Upper lobe of left lung (tissue), 6 donors: ENCODE measurements at regions not wholly inside any gene's neighbourhood (a gene's known extent, or its start where the extent isn't known, plus 50 kb on each side); places are given as distances from the start of the nearest gene placed in this dataset.
A peak's percentile ranks its signal among the peaks of the same experiment; 100 is the strongest.

Experiments
- ATAC-seq, 2 donors: fragments of 200-7000 bp; cut with Tn5 transposase; one replicate each; pipeline ENCODE4 v1.9.1; 2022; ENCODE audit warnings: mild to moderate bottlenecking in 2 of 2, moderate library complexity in 2 of 2; ENCODE audit not compliant: low FRiP score in 2 of 2
- DNase-seq, 2 donors: peaks; one replicate each; pipeline ENCODE4 v3.0.0-alpha.2; 2019 to 2020
- H3K27ac ChIP-seq, 4 donors: fragments of 200-600 bp; sonication (generic); one replicate each; pipeline ENCODE4 v1.5.1; 2016 to 2019
- H3K27me3 ChIP-seq, 4 donors: fragments of 200-600 bp; sonication (generic); one replicate each; pipeline ENCODE4 v1.5.1; 2017 to 2019
- H3K36me3 ChIP-seq, 4 donors: fragments of 200-600 bp; sonication (generic); one replicate each; pipeline ENCODE4 v1.5.1; 2016 to 2019
- H3K4me1 ChIP-seq, 4 donors: fragments of 200-600 bp; sonication (generic); one replicate each; pipeline ENCODE4 v1.5.1; 2018 to 2019
- H3K4me3 ChIP-seq, 4 donors: fragments of 200-600 bp; sonication (generic); one replicate each; pipeline ENCODE4 v1.5.1; 2017 to 2019; ENCODE audit warnings: mild to moderate bottlenecking in 2 of 4, moderate library complexity in 1 of 4
- H3K9me3 ChIP-seq, 4 donors: fragments of 200-600 bp; sonication (generic); one replicate each; pipeline ENCODE4 v1.5.1; 2018 to 2019
- EP300 ChIP-seq, 4 donors: sonication (generic); formaldehyde crosslinking; IDR thresholded peaks; one replicate each; pipeline ENCODE4 v1.5.1; 2017; ENCODE audit warnings: antibody characterized with exemption in 4 of 4, control low read depth in 2 of 4
- POLR2A ChIP-seq, 4 donors: fragments of 450-650 bp; IDR thresholded peaks; one replicate each; pipeline ENCODE4 v1.5.1; 2016 to 2017; ENCODE audit warnings: antibody characterized with exemption in 4 of 4, mild to moderate bottlenecking in 2 of 4
- POLR2AphosphoS5 ChIP-seq, 2 donors: sonication (generic); formaldehyde crosslinking; IDR thresholded peaks; one replicate each; pipeline ENCODE4 v1.5.1; 2017; ENCODE audit warnings: antibody characterized with exemption in 2 of 2
- WGBS, 2 donors: methylation state at CpG; one replicate each; pipeline ENCODE4 v1.1.5; 2017 to 2018; 5-methylcytosine and 5-hydroxymethylcytosine counted together
- TF ChIP-seq, protein P1 (sequence below), 6 experiments: fragments of 450-650 bp in 4 of 6; fragments of 200-600 bp in 2 of 6; sonication (generic) in 2 of 6; IDR thresholded peaks; one replicate each; pipeline ENCODE4 v1.5.1; 2016 to 2019; ENCODE audit warnings: antibody characterized with exemption in 6 of 6
- donor health status: DM: no; HTN: no; CAD: no; lungs with moderate emphysema.
- donor health status: DM: no; HTN: yes; CAD: no; lungs with severe emphysema.

DNA sequence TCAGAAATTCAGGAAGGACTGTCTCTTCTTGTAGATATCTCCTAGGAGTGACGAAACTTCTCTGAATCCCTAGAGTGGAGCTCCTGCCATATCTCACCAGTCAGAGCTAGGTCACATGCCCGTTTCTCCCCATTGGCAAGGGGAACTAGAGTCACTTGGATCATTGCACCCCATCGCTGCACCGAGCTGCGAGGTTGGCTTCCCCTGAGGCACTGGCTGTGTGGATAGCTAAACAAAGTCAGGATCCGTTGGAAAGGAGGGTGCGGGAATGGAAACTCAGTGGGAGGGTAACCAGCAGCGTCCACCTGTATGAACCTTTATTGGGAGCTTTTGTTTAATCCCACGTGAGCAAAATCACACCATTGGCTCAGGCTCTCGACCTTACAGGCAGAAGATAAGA is 283.8 kb downstream of the BRD1 start:
- no peaks in the 10 kb centered on the region for H3K9me3 ChIP-seq
- ATAC-seq (no peak), DNase-seq (peak in 1 of 2 donors; percentile 2)
- no peaks in the 10 kb centered on the region for H3K36me3 ChIP-seq
- WGBS, 2 donors, result 87 to 88% methylated on average over 10 of the region's 10 CpGs
- no peaks in the 10 kb centered on the region for H3K27me3 ChIP-seq
- no peak for TF ChIP-seq POLR2A (IDR thresholded peaks at IDR 0.05)
- TF ChIP-seq, protein P1, sequence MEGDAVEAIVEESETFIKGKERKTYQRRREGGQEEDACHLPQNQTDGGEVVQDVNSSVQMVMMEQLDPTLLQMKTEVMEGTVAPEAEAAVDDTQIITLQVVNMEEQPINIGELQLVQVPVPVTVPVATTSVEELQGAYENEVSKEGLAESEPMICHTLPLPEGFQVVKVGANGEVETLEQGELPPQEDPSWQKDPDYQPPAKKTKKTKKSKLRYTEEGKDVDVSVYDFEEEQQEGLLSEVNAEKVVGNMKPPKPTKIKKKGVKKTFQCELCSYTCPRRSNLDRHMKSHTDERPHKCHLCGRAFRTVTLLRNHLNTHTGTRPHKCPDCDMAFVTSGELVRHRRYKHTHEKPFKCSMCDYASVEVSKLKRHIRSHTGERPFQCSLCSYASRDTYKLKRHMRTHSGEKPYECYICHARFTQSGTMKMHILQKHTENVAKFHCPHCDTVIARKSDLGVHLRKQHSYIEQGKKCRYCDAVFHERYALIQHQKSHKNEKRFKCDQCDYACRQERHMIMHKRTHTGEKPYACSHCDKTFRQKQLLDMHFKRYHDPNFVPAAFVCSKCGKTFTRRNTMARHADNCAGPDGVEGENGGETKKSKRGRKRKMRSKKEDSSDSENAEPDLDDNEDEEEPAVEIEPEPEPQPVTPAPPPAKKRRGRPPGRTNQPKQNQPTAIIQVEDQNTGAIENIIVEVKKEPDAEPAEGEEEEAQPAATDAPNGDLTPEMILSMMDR (IDR thresholded peaks at IDR 0.05), result no peak
- TF ChIP-seq POLR2AphosphoS5 (IDR thresholded peaks at IDR 0.05), result no peak
- TF ChIP-seq EP300 (IDR thresholded peaks at IDR 0.05), result no peak
- no peak overlapping the region for H3K27ac ChIP-seq
- no peak overlapping the region for H3K4me3 ChIP-seq
- no peaks in the 10 kb centered on the region for H3K4me1 ChIP-seq

DNA sequence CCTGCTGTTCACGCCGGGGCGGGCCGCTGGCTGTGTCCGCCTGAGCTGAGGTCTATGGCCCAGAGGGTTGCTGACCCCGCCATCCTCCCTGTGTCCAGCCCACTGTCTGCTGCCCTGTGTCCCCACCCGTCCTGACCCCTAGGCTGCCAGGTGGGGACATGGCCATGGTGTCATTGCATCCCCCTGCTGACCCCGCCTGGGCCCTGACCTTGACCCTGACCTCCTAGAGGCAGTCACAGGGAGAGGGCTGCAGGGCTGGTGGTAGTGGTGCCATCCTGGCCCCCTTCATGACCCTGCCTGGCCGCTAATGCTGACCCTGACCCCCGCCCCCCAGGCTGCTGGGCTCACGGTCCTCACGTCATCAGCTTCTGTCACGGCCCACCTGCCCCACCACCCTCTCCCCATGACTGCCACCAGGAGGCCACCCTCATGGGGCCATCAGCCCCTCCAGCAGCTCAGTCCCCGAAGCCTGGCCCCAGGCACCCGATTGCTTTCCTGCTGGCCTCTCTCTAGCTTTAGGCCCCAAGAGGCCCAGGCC is 285.9 kb downstream of the BRD1 start:
- no peaks in the 10 kb centered on the region for H3K4me1 ChIP-seq
- no peaks in the 10 kb centered on the region for H3K27me3 ChIP-seq
- ATAC-seq (no peak), DNase-seq (peak in 1 of 2 donors; percentile 20)
- no peak for TF ChIP-seq EP300 (IDR thresholded peaks at IDR 0.05)
- TF ChIP-seq, protein P1 (IDR thresholded peaks at IDR 0.05), result no peak
- no peak for TF ChIP-seq POLR2AphosphoS5 (IDR thresholded peaks at IDR 0.05)
- TF ChIP-seq POLR2A (IDR thresholded peaks at IDR 0.05), result no peak
- H3K36me3 ChIP-seq, result no peaks in the 10 kb centered on the region
- no peak overlapping the region for H3K4me3 ChIP-seq
- no peak overlapping the region for H3K27ac ChIP-seq
- no peaks in the 10 kb centered on the region for H3K9me3 ChIP-seq
- WGBS, 2 donors, result 93 to 98% methylated on average over 8 to 13 of the region's 15 CpGs

DNA sequence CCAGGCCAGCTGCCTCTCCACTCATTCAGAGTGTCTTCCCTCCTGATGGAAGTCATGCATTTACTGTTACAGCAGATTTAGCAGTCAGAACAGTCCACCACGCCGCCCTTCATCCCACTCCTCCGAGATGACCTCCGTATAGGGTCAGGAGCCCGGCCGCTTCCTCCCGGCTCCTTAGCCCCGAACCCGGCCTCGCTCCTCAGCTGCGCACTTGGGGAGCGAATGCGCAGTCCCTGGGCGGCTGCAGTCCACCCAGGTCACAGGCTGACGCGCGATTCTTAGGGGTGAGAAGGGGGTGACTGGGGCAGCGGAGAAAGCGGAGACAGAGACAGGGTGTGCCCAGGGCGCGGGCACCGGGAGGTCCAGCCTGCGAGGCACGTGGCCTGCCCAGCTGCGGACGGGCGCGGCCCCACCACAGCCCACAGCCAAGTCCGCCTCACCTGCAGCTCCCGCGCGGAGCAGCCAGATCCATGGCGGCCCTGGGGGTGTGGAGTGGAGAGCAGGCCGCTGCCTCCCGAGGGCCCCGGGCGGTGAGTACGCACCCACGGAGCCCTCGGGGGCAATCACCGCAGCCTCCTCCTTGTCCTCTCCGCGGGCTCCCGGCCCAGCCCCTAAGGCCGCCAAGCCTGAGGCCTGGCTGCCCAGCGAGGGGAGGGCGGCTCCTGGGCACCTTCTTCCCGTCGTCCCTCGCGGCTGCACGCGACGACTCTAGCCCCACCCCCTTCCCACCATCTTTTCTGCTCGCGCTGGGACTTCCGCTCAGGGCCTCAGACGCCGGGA is 286.6 kb downstream of the BRD1 start:
- ATAC-seq (peak in 1 of 2 donors; percentile 27), DNase-seq (peak in 1 of 2 donors; percentile 15)
- TF ChIP-seq, protein P1 (IDR thresholded peaks at IDR 0.05), result no peak
- no peak for TF ChIP-seq POLR2A (IDR thresholded peaks at IDR 0.05)
- TF ChIP-seq EP300 (IDR thresholded peaks at IDR 0.05), result no peak
- no peak for TF ChIP-seq POLR2AphosphoS5 (IDR thresholded peaks at IDR 0.05)
- Histone ChIP-seq H3K27ac (no peak overlapping the region), H3K36me3 (no peaks in the 10 kb centered on the region), H3K27me3 (no peaks in the 10 kb centered on the region), H3K9me3 (no peaks in the 10 kb centered on the region), H3K4me3 (no peak overlapping the region), H3K4me1 (no peaks in the 10 kb centered on the region)
- WGBS, 2 donors, result 97 to 98% methylated on average over 43 to 56 of the region's 59 CpGs

DNA sequence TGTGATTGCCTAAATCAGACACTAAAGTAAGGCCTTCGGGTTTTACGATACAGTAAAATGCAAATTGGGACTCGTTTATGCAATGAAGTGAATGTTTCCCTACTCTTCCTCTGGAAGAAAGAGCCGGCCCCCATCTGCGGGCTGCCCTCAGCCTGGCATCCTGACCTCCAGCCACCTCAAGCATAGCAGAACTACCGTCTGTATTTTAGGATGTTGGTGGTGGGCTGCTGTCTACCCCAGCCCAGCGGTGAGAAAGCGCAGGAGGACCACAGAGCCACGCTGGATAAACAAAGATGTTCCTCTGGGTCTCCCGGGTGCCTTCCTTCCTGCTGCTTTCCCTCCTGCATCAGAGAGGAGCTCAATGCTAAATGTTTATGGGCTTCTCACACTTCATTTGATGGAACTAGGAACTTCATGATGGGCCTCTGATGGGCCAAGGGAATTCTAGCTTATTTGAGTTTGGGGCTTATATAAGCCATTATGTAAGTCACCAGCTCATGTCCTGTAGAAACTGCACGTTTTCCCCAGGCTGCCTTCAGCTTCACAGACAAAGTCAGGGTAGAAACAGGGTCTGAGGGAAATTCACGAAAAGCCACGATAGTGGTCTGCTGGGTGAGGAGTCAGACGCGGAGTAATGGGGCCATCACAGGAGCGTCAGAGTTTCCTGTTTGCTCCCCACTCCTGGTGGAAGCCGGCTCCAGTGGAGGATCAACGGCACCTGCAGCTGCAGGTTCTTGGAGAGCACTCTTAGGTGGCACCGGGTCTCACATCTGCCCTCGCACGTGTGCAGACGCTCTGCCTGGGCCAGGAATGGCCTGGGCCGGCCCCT is 287.4 kb downstream of the BRD1 start:
- H3K27me3 ChIP-seq, result no peaks in the 10 kb centered on the region
- no peak overlapping the region for H3K27ac ChIP-seq
- WGBS, 2 donors, result 85% methylated on average over 22 to 23 of the region's 23 CpGs
- H3K4me1 ChIP-seq, result no peaks in the 10 kb centered on the region
- no peak overlapping the region for H3K4me3 ChIP-seq
- H3K9me3 ChIP-seq, result no peaks in the 10 kb centered on the region
- ATAC-seq (no peak), DNase-seq (peak in 1 of 2 donors; percentile 14)
- no peaks in the 10 kb centered on the region for H3K36me3 ChIP-seq
- TF ChIP-seq POLR2AphosphoS5 (IDR thresholded peaks at IDR 0.05), result no peak
- no peak for TF ChIP-seq EP300 (IDR thresholded peaks at IDR 0.05)
- TF ChIP-seq, protein P1 (IDR thresholded peaks at IDR 0.05), result no peak
